ENCODE measurements at regions not wholly inside any gene's neighbourhood (a gene's known extent, or its start where the extent isn't known, plus 50 kb on each side); places are given as distances from the start of the nearest gene placed in this dataset.

DNA sequence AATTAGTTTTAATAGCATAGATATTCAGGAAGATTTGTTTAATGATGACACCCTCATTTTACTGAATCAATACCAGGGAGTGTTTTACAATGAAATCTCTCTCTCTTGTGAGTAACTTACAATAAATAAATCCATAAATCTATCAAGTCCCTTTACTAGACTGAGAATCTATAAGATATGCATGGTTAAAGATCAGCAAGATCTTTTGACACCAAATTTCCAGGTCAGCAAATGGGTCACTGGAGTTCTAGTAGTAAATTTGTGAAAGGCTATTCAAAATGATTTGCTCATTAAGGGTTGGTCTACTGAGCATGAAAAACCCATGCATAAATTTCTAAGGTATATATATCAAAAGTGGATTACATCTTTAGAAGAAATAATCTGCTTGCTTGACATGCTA lies 512.1 kb upstream of the ITGA1 start:
- TF ChIP-seq, protein P1, sequence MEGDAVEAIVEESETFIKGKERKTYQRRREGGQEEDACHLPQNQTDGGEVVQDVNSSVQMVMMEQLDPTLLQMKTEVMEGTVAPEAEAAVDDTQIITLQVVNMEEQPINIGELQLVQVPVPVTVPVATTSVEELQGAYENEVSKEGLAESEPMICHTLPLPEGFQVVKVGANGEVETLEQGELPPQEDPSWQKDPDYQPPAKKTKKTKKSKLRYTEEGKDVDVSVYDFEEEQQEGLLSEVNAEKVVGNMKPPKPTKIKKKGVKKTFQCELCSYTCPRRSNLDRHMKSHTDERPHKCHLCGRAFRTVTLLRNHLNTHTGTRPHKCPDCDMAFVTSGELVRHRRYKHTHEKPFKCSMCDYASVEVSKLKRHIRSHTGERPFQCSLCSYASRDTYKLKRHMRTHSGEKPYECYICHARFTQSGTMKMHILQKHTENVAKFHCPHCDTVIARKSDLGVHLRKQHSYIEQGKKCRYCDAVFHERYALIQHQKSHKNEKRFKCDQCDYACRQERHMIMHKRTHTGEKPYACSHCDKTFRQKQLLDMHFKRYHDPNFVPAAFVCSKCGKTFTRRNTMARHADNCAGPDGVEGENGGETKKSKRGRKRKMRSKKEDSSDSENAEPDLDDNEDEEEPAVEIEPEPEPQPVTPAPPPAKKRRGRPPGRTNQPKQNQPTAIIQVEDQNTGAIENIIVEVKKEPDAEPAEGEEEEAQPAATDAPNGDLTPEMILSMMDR (IDR thresholded peaks at IDR 0.05) = no peak
- no peak for TF ChIP-seq EP300 (IDR thresholded peaks at IDR 0.05)
- TF ChIP-seq POLR2AphosphoS5 (IDR thresholded peaks at IDR 0.05) = no peak
- no peak for TF ChIP-seq POLR2A (IDR thresholded peaks at IDR 0.05)

Measured in stomach (tissue), 4 donors.